IPS DF 4.7 (cell line): ENCODE measurements at regions not wholly inside any gene's neighbourhood (a gene's known extent, or its start where the extent isn't known, plus 50 kb on each side); places are given as distances from the start of the nearest gene placed in this dataset.

Experiments used
- DNase-seq: peaks from one replicate; pipeline ENCODE4 v3.0.0-alpha.2; 2013; ENCODE audit warnings: low spot score; ENCODE audit errors: extremely low read depth

DNA sequence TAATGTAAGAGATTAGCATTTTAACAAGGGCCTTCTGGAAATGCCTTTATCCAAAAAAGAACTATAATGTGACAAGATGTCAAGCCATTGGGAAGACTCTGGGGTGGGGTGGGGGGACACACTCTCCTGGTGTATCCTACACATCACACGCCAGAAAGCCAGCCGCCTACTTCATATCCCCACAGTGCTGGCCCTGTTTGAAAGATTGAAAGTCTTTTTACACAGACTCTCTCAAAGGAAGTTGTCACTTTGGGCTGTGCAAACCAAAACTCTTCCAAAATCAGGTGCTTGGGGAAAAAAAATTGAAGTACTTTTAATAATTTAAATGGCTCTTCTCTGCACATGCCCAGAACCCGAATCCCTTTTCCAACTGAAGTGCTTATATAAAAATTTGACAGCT is 666.7 kb downstream of the BCL11A start:
- no peak for DNase-seq

DNA sequence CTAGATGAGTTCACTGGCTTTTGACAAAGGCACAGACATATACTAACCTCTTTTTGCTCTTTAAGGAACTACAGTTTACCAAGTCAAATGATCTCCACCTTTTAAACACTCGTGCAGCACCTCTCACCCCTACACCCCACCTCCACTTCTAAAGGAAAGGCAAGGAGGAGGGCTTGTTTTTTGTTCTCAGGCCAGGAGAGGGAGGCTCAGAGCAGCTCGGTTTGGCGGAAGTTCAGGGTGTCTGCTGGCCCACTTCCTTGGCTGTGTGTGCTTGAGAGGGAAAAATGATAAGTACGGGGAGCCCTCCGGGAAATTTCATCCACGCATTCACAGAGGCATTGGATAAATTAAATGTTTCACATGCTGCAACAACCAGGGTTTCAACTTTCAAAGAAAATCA is 667.9 kb downstream of the BCL11A start:
- DNase-seq: no peak

DNA sequence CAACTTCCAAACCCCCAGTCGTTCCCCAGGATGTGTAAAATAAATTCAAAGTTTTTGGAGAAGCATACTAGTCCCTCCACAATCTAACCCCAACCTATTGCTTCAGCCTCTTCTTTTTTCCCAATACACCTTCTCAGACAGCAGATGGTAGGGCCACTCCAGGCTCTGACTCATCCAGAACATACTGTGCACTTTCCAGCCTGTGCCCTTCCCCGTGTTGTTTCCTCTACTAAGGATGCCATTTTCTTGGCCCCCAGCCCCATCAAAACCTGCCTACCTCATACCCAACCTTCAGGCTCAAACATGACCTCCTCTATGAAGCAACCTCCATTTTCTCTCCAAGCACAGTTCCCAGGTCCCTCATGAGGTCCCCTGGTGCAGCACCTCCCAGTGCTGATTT is 669.3 kb downstream of the BCL11A start:
- no peak for DNase-seq

DNA sequence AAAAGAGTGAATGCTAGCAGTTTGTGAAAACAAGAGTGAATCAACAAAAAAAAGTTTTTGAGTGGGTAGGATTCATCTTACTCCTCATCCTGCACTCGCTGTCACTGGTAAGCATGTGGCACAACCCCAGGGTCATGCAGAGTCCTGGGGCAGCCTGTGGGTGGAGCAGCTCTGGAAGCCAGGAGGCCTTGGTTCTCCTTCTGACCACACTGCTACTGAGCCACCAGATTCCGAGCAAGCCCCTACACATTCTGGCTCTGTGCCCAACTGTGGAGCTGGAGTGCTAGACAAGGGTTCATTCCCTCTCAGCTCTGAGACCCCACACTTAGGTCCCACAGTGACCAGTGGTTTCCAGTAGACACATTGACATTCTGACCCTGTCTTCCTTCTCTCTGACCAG is 670.6 kb downstream of the BCL11A start:
- no peak for DNase-seq

DNA sequence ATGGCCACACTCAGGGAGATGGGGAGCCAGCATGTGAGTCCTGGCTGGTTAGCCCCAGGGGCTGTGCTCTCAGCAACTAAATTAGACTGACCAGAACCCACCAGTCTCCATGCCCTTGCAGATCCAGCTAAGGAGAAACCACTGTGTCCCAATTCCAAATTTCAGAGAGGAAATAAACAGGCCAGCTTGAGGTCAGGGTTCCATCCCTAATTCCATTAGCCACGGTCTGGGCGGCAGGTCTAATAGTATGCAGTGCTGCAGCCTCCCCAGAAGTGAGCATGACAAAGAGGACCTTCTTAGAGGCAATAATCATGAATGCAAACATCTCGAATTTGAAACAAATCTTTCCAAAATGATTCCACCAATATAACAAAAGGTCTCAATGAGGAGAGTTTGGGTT is 671.2 kb downstream of the BCL11A start:
- DNase-seq: no peak

DNA sequence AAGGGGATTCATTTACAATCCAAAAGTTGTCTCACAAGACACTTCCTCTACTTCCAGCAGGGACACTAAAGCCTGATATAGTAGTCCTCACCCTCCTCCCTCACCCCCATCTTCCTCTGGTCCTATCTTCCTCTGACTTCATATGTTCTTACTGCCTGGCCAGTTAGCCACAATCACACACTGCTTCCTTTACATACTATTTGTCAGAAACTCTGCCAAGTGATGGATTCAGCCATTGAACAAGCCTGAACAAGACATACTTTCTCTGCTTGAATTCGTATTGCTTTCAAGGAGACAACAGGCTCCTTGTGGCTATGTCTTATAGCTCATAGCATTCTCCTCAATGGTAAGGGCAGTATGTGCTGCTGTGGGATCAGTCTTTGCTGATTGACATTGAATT is 672.2 kb downstream of the BCL11A start:
- no peak for DNase-seq

DNA sequence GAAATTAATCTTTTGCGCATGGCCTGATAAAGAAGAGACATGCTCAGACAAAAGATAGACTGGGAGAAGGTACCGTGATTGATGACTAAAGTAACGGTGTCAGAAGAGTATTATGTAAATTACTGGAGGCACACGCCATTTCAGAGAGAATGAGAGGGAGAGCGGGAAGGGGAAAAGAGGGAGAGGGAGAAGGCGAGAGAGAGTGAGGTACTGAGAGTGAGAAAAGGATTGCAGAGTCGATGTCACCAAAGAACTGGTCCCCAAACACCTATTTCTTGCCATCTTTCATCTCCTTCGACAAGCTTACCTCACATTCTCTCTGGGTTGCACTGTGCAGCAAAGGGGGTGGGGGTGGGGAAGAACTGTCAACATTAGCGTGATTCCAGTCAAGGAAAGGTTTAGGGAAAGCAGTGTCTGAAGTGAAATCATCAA is 673.7 kb downstream of the BCL11A start:
- DNase-seq: no peak

DNA sequence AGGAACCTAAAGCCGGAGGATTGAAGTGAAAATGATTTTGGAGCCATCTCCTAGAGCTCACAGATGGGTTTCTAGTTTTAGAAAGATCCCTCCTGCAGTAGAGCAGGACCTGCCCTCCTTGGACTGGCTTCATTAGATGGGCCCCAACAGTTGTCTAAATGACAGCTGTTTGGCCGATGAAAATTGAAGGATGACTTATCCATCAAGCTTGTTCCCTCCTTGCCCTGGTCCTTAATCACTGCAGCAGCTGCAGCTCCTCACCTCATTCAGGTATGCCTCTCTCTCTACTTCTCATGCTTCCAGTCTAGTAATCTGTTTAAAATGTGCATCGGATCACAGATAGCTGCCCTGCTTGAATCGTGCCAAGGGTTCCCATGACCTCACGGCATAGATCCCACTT is 677.6 kb downstream of the BCL11A start:
- no peak for DNase-seq

DNA sequence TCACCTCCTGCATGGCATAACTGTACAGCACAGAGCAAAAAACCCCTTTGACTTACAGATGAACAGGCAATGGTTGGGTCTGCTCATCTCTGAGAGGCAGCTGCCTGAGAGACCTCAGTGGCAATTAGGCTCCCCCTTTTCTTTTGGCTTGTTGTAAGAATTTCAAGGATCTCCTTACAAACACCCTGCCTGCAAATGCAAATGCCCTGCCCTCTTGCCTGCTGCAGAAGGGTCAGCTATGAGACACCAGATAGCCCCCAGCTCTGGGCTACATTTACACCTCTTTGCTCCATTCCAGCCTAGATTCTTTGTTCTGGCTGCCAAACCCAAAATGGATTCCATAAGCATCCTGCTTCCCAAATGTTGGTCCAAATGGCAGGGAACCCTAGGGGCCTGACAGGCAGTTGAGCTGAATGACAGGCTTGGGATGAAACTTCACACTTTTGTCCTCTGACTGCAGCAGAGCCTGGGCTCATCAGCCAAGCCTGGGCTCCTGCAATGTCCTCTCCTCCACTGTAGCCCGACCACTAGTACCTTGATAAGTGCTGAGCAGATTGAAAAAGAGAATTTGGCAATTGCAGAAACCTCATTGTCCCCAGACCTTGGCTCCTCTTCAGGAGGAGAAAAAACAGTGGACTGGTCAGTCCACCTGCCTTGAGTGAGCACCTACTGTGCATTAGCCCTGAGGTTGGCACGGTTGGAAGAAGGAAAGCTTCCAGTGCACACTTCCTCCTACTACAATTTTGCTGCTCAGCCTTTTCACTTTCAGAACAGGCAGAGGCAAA is 678.3 kb downstream of the BCL11A start:
- no peak for DNase-seq

DNA sequence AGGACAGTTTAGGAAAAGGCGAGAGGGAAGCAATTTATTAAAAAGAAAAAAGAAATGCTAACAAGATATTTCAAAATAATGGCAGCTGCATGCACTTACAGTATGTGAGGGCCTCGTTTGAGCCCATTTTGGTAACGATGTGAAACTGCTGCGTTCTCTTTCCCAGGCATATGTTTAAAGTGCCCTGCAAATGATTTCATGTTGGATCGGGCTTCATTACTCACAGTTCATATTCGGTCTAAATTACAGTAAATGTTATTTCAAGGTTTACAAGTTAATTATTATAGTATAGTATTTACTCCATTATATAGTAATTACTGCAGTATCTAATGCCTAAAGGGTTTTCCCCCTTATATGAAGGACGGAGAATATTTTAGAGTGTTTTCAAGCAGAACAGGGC is 679.1 kb downstream of the BCL11A start:
- no peak for DNase-seq

DNA sequence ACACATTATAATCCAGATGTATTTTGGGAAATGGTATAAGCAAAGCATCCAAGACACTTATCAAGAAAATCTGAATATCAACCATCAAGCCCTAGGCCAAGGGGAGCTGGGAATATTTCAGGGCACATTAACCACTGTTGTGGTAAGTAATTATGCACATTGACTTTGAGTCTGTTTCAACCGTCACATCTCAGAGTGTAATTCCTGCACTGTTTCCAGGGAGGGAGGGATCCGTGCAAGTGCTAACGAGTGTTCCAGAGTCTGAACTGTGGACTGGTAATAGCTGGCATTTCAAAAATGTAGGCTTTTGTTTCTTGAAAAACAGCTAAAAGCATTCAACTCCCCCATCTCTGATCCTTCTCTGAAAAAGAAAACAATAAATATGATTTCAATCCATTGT is 681.6 kb downstream of the BCL11A start:
- DNase-seq: no peak

DNA sequence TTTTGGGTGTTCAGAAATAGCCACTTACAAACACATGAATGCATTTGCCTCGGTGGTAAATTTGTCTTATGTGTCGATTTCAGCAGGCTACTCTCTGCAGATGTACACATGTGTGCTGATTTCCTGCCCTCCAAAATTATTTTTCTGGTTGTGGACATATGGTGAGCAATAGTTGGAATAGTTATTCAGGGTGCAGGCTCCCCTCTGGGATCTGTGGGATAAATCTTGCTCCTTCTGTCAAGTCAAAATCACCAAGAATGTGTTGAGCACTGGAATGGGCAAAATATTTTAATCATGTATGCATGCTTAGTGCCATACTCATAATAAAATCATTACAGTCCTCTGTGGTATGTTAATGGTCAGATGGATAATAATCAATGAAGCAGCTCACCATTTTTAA is 684.5 kb downstream of the BCL11A start:
- DNase-seq: no peak

DNA sequence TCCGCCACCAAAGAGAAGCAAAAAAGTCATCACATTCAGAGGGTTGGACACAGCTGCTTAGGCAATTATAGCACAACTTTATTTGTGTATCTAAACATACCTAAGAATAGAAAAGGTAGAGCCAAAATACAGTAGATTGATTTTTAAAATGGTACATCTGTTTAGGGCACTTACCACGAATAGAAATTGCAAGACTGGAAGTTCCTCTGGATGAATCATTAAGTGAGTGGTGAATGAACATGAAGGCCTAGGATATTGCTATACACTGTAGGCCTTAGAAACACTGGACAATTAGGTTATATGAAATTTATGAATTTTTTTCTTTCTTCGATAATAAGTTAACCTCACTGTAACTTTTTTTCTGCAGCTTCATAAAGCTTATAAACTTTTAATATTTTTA is 687.0 kb downstream of the BCL11A start:
- no peak for DNase-seq

DNA sequence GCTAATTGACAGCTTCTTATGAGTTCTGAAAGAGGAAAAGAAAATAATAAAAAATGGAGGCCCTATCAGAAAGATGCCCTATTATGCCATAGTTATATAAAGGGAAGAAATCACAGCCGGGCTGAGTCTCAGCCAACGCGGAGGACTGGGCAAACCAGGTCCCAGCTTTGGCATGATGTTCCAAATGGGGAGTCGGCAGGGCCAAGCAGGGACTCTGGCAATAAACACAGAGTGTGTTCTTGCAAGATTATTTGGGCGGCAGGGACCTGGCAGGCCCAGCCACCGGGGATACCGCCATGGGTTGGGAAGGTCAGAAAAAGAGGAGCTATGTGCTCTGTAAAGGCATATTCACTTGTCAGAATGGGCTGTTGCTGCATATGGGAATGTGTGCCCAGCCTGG is 694.9 kb downstream of the BCL11A start:
- DNase-seq: no peak

DNA sequence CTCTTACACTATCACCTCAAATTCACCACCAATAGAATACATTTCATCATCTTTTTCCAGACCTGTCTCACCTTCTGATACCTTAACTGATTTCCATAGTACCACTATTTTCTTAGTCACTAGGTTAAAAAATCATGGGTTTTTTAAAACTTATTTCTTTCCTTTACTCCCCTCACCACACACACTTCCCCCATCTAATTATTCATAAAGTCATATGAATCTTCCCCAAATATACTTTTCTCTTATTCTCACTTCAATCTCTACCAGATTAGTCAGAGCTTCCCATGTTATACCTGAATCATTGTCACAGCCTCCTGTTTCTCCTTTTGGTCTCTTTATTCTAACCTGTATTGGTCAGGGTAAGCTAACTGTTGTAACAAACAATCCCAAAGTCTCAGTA is 696.3 kb downstream of the BCL11A start:
- no peak for DNase-seq

DNA sequence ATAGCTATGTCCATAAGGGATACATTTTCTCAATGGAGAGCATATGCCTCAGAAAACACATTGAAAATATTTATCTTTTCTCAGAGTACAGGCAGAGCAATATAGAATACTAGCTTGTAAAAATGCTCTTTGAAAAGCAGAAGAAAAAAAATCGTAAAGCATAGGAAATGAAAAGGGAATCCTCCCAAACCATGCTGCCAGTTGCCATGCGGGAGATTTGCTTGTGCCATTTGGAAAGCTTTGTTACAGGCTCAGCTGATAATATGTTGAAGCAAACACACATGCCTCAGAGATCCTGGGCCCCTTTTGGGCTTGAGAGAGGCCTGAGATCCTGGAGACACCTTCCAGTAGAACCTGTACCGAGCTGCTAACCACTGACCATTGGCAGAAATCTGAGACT is 697.1 kb downstream of the BCL11A start:
- no peak for DNase-seq

DNA sequence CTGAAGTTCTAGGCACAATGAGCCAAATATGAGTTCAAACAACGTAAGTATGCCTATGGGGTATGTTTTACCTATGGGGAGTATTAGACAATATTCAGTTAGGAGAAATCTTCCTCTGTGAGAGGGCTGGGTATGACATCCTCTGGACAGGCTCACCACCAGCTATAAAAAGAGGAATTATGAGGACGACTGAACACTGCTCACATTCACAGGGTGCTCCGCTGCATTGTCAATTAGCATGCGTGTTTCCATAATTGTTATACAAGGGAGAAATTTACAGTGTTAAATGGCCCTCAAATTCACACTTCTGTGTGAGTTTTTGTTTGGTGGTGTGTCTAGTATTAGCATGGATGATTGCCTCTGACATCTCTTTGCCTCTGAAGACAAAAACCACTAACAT is 700.4 kb downstream of the BCL11A start:
- DNase-seq: no peak

DNA sequence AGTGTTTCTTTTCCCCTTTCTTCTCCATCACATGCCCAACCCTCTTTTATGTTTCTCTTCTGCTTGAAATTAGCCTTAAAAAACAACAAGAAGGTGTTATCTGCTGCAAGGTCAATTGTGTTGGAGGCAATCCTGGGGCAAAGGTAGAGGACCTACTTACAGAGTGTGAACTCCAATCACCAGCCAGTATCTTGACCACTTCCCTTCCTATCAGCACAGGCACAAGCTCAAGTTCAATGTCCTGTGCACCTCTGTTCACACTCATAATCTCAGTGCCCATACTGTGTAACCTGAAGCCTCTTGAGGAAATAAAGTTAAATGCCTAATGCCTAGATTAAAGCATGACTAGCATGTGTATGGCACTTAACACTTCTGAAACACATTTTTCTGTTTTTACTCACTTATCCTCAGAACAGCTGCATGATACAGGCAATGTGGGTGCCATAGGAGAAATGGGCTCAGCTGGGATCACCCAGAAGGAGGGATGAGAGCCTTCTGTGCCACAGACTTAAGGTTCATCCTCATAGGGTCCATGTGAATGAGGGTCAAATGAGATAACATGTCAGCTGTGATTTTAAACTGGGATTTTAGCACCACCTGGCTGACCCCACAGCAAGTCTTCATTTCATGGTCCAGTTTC is 701.5 kb downstream of the BCL11A start:
- DNase-seq: no peak

DNA sequence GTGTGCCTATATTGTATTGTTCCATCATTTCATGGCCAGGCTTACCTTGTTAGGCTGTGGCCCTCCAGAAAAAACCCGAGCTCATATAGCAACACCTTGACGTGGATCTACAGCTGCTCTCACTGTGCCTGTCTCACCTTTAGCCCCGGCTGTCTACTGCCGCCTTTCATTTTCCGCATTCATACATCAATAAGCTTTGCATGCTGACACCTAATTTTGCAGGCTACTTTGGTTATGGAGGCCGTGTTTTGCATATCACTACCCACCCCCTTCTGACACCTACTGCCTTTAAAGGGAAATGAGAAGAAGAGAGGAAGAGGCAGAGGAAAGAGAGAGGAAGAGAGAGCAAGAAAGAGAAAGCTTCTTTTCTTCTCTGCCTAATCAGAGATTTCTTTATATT is 702.9 kb downstream of the BCL11A start:
- DNase-seq: no peak

DNA sequence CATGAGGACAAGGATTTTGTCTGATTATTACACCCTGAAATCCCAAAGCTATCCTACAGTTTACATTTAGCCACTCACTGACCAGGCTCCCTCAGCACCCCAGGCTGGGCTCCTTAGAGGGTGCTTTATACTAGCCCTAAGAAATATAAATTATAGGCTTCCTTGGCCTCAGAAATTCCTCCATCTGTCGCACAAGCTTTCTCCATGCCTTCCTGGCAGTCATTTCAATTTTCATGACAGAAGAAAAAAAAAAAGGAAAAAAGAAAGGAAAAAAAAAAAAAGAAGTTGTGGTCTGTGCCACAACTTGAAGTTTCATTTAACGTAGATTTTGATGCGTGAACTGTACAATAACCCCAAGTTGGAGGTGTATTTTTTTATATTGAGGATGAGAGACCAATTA is 719.5 kb downstream of the BCL11A start:
- no peak for DNase-seq

DNA sequence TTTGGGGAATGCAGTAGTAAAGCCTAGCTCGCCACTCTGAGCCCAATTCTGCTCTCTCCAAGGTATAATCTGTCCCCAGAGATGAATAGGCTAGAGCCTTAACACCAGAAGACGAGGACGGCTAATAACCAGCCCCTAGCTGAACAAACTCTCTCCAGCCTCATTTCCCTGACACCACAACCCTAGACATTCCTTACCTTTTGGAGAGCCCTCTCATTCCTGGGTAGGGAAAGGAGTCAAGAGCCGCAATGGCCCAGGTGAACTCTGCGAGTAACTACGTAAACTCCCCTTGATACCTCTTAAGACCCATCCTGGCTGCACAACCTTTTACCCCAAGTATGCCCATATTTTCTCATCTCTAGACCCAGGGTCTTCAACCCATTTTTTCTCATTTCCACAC is 722.9 kb downstream of the BCL11A start:
- no peak for DNase-seq

DNA sequence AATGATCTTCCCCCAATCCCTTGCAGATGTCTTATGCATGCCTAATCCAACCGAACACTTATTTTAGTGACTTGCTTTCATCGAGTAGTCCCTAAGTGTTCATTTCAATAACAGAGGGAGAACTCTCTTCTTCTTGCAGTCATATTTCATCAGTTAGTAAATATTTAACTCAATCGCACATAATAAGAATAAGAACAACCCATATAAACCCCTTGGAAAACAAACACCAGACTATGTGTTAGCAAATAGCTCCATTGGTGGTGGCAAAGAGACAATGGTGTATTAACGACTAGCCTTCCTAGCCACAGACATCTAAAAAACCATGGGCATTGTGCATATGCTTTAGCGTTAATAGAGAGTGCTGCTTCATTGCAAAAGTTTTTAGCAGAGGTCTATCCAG is 725.8 kb downstream of the BCL11A start:
- no peak for DNase-seq

DNA sequence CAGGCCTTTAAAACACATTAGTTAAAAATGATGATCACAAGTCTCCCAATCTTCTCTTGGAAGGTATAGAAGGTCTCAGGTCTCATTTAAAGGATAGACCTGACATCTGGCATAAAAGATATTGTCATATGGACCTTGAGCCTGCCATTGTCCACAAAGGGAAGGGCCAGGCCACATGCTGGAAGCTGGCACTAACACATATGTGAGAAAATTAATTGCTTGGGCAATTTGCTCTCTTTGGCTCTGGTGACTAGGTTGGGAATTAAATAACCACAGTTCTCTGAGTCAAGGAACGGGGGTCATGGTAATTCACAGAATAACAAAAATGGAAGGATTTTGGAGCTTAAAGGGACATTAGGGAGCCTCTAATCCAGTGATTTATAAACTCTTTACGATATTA is 727.3 kb downstream of the BCL11A start:
- no peak for DNase-seq
